Activated T-helper 2 cell treated with anti-CD3 and anti-CD28 coated beads, Interferon-gamma antibody, Interleukin-2, Interleukin-4, amounts not matched to agents 10 μg/mL and 5 μg/mL and 100 μg/mL, durations not matched to agents 14 hours and 24 hours and 36 hours (primary cell): ENCODE measurements at regions not wholly inside any gene's neighbourhood (a gene's known extent, or its start where the extent isn't known, plus 50 kb on each side); places are given as distances from the start of the nearest gene placed in this dataset.

Experiments used
- DNase-seq: peaks from one replicate; pipeline ENCODE4 v3.0.0; 2021; ENCODE audit warnings: low spot score
- H3K27ac Mint-ChIP-seq: one replicate; pipeline ENCODE4 v1.8.0; 2021; ENCODE audit warnings: mixed read lengths
- H3K27me3 Mint-ChIP-seq: one replicate; pipeline ENCODE4 v1.8.0; 2021; ENCODE audit warnings: low read depth, mixed read lengths
- H3K36me3 Mint-ChIP-seq: one replicate; pipeline ENCODE4 v1.8.0; 2021; ENCODE audit warnings: low read depth, mixed read lengths
- H3K4me1 Mint-ChIP-seq: one replicate; pipeline ENCODE4 v1.8.0; 2021; ENCODE audit warnings: low read depth, mixed read lengths
- H3K4me3 Mint-ChIP-seq: one replicate; pipeline ENCODE4 v1.8.0; 2021; ENCODE audit warnings: low read depth, mild to moderate bottlenecking, moderate library complexity, mixed read lengths
- H3K9me3 Mint-ChIP-seq: one replicate; pipeline ENCODE4 v1.8.0; 2021; ENCODE audit warnings: mixed read lengths
- intact Hi-C: fragments of 100-400 bp; cut with micrococcal nuclease; formaldehyde crosslinking; loops from one replicate; pipeline ENCODE4 v1.15.1; 2023

- H3K27me3 Mint-ChIP-seq, result no peaks in the 10 kb centered on the region
- H3K36me3 Mint-ChIP-seq, result no peaks in the 10 kb centered on the region
- intact Hi-C loops, result no loop called here
- H3K4me3 Mint-ChIP-seq, result no peak overlapping the region
- H3K27ac Mint-ChIP-seq, result no peak overlapping the region
- H3K9me3 Mint-ChIP-seq, result no peaks in the 10 kb centered on the region
- H3K4me1 Mint-ChIP-seq, result no peaks in the 10 kb centered on the region
- no peak for DNase-seq
These were observed 60.0 kb upstream of the CCDC91 start for GRCh38 chr12:28130234-28130624.

GRCh38 chr12:28130625-28131598, 59.3 kb upstream of the CCDC91 start:
- no peak for DNase-seq
- H3K27me3 Mint-ChIP-seq, result no peaks in the 10 kb centered on the region
- no peaks in the 10 kb centered on the region for H3K4me1 Mint-ChIP-seq
- H3K27ac Mint-ChIP-seq, result no peak overlapping the region
- intact Hi-C loops, result no loop called here
- H3K9me3 Mint-ChIP-seq, result no peaks in the 10 kb centered on the region
- H3K36me3 Mint-ChIP-seq, result no peaks in the 10 kb centered on the region
- no peak overlapping the region for H3K4me3 Mint-ChIP-seq

- no peaks in the 10 kb centered on the region for H3K36me3 Mint-ChIP-seq
- H3K27ac Mint-ChIP-seq, result no peak overlapping the region
- H3K9me3 Mint-ChIP-seq, result no peaks in the 10 kb centered on the region
- DNase-seq, result no peak
- intact Hi-C loops, result no loop called here
- no peak overlapping the region for H3K4me3 Mint-ChIP-seq
- no peaks in the 10 kb centered on the region for H3K27me3 Mint-ChIP-seq
- no peaks in the 10 kb centered on the region for H3K4me1 Mint-ChIP-seq
These were observed 57.9 kb upstream of the CCDC91 start for GRCh38 chr12:28132398-28132797.

GRCh38 chr12:28135801-28136439, 54.3 kb upstream of the CCDC91 start:
- no peak overlapping the region for H3K27ac Mint-ChIP-seq
- DNase-seq, result no peak
- H3K36me3 Mint-ChIP-seq, result no peaks in the 10 kb centered on the region
- intact Hi-C loops, result no loop called here
- H3K4me1 Mint-ChIP-seq, result no peaks in the 10 kb centered on the region
- no peaks in the 10 kb centered on the region for H3K9me3 Mint-ChIP-seq
- peaks cover 1% of the 10 kb centered on the region for H3K27me3 Mint-ChIP-seq
- H3K4me3 Mint-ChIP-seq, result no peak overlapping the region

- Mint-ChIP-seq H3K27me3 (peaks cover 1% of the 10 kb centered on the region), H3K36me3 (no peaks in the 10 kb centered on the region), H3K4me1 (no peaks in the 10 kb centered on the region), H3K27ac (no peak overlapping the region), H3K9me3 (no peaks in the 10 kb centered on the region), H3K4me3 (no peak overlapping the region)
- no peak for DNase-seq
- intact Hi-C loops, result no loop called here
These were observed 52.8 kb upstream of the CCDC91 start for GRCh38 chr12:28137414-28137813.

- H3K9me3 Mint-ChIP-seq, result no peaks in the 10 kb centered on the region
- DNase-seq, result no peak
- H3K27ac Mint-ChIP-seq, result no peak overlapping the region
- intact Hi-C loops, result no loop called here
- H3K36me3 Mint-ChIP-seq, result no peaks in the 10 kb centered on the region
- no peaks in the 10 kb centered on the region for H3K4me1 Mint-ChIP-seq
- H3K27me3 Mint-ChIP-seq, result peaks cover 1% of the 10 kb centered on the region
- H3K4me3 Mint-ChIP-seq, result no peak overlapping the region
These were observed 49.9 kb upstream of the CCDC91 start for GRCh38 chr12:28140404-28140803.
